ENCODE measurements at regions not wholly inside any gene's neighbourhood (a gene's known extent, or its start where the extent isn't known, plus 50 kb on each side); places are given as distances from the start of the nearest gene placed in this dataset.

DNA sequence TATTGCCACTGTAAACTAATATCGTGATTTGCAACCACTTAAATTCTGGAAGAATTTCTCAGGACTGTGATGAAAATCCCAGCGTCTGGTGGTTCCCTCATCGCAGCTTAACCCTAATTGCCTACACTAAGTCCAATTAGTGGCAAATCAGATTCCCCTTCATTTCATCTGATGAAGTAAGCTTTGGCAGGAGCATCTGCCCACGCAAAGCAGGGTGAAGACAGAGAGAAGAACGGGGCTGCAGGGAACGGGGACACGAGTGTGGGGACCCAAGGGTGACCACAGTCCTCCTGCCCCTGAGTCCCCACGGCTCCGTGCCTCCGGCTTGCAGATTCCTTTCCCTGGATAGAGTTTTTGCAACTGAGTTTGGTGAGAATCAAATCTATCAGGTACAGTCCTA lies 159.5 kb downstream of the LY86 start:
- TF ChIP-seq CTCF (IDR thresholded peaks at IDR 0.05; ENCODE audit: borderline replicate concordance) = no peak
- no peak for DNase-seq
- peaks cover 63% of the 10 kb centered on the region for H3K4me1 ChIP-seq
- H3K36me3 ChIP-seq = no peaks in the 10 kb centered on the region
- no peaks in the 10 kb centered on the region for H3K9me3 ChIP-seq (replicated peaks)
- H3K27ac ChIP-seq (replicated peaks) = peak overlapping the region; percentile 95
- intact Hi-C loops (cut with micrococcal nuclease) = no loop called here
- no peak overlapping the region for H3K4me3 ChIP-seq
- H3K27me3 ChIP-seq (ENCODE audit: low read depth) = no peaks in the 10 kb centered on the region

DNA sequence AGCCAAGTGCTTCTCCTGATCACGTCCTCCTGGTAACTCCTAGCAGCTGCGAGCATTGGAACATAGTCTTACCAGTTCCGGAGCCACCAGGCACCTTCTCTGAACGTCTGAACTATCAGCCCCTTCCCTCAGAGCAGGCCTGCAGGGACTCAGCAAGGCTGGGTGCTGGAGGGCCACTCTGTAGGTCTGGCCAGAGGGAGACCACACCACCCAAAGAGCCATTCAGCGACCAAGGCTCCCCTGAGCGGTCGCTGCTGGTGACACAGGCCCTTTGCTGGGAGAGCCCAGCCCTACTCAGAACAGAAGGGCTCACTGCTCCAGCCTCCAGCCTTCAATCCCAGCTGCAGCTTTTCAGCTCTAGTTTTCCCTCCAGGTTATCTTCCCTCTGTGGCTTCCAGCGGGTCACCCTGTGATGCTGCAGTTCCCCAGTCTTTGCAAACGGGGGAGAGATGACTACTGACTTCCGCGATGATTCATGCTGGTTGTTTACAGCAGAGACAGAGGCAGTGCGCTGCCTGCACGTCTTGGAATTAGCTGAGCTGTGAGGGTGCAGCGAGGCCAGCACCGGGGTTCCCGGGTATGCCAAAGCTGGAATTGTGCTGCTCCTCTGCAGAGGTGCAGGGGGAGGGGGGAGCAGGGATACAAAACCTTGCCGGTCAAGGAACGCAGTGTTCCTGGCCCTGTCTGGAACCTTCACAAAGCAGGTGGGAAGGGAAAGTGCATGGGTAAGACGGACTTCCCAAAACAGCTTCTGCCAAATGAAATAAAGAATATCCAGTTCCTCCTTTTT lies 161.4 kb downstream of the LY86 start:
- DNase-seq = peak; percentile 44
- H3K4me1 ChIP-seq = peaks cover 63% of the 10 kb centered on the region
- H3K36me3 ChIP-seq = no peaks in the 10 kb centered on the region
- H3K4me3 ChIP-seq = peak overlapping the region; percentile 0
- TF ChIP-seq CTCF (IDR thresholded peaks at IDR 0.05; ENCODE audit: borderline replicate concordance) = no peak
- no peaks in the 10 kb centered on the region for H3K27me3 ChIP-seq (ENCODE audit: low read depth)
- intact Hi-C loops (cut with micrococcal nuclease) = no loop called here
- H3K9me3 ChIP-seq (replicated peaks) = no peaks in the 10 kb centered on the region
- peak overlapping the region; percentile 95 for H3K27ac ChIP-seq (replicated peaks)

DNA sequence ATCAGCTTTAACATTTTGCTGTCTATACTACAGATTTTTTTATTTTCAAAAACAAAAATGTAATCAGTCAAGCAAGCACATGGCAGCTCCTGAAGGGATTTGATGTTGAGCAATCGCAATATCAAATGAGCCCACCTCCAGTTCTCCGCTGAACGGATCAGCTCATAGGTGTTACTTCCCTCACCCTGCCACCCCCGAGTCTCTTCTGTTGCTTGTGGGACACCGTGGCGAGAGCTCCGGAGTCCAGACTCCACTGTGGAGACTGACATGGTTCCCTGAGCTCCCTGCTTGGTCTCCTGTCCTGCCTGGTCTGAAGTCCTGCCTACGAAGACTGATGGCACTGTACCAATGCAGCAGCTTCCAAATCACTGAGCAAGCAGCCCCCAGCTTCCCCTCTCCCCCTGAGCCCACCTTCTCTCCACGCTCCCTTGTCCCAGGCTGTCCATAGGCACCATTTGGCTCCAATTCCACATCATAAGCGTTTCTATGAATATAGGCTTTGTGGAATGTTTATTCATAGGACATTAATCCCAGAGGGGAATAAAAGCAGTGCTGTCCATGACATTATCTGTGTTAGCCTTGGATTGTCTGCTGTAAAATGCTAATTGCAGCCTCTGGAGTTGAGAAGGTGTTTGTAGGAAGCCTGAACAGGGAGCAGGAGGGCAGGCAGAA lies 162.2 kb downstream of the LY86 start:
- DNase-seq = no peak
- no peaks in the 10 kb centered on the region for H3K27me3 ChIP-seq (ENCODE audit: low read depth)
- intact Hi-C loops (cut with micrococcal nuclease) = no loop called here
- peaks cover 62% of the 10 kb centered on the region for H3K4me1 ChIP-seq
- no peak overlapping the region for H3K4me3 ChIP-seq
- peak overlapping the region; percentile 95 for H3K27ac ChIP-seq (replicated peaks)
- no peaks in the 10 kb centered on the region for H3K36me3 ChIP-seq
- no peaks in the 10 kb centered on the region for H3K9me3 ChIP-seq (replicated peaks)
- TF ChIP-seq CTCF (IDR thresholded peaks at IDR 0.05; ENCODE audit: borderline replicate concordance) = no peak

GRCh38 chr6:6751266-6751596 lies 162.7 kb downstream of the LY86 start:
- no peak for TF ChIP-seq CTCF (IDR thresholded peaks at IDR 0.05; ENCODE audit: borderline replicate concordance)
- DNase-seq = no peak
- Histone ChIP-seq H3K9me3 (replicated peaks) (no peaks in the 10 kb centered on the region), H3K36me3 (no peaks in the 10 kb centered on the region), H3K27me3 (ENCODE audit: low read depth) (no peaks in the 10 kb centered on the region), H3K4me3 (no peak overlapping the region), H3K4me1 (peaks cover 57% of the 10 kb centered on the region), H3K27ac (replicated peaks) (peak overlapping the region; percentile 95)
- intact Hi-C loops (cut with micrococcal nuclease) = no loop called here

- Histone ChIP-seq H3K36me3 (no peaks in the 10 kb centered on the region), H3K27ac (replicated peaks) (peak overlapping the region; percentile 95), H3K4me1 (peaks cover 55% of the 10 kb centered on the region), H3K27me3 (ENCODE audit: low read depth) (no peaks in the 10 kb centered on the region), H3K4me3 (no peak overlapping the region), H3K9me3 (replicated peaks) (no peaks in the 10 kb centered on the region)
- DNase-seq = no peak
- TF ChIP-seq CTCF (IDR thresholded peaks at IDR 0.05; ENCODE audit: borderline replicate concordance) = no peak
- intact Hi-C loops (cut with micrococcal nuclease) = no loop called here
These were observed 163.1 kb downstream of the LY86 start for GRCh38 chr6:6751619-6752023.

Data from left ventricle myocardium inferior (tissue), 1 donor.